ENCODE measurements at regions not wholly inside any gene's neighbourhood (a gene's known extent, or its start where the extent isn't known, plus 50 kb on each side); places are given as distances from the start of the nearest gene placed in this dataset.

GRCh38 chr2:33786881-33787280, 187.8 kb upstream of the FAM98A start:
- DNase-seq (ENCODE audit: insufficient read length) (no peak), FAIRE-seq (no peak)
- TF ChIP-seq POLR2A (IDR thresholded peaks at IDR 0.05; ENCODE audit: low read depth, low read length) (no peak), TAF1 (IDR thresholded peaks at IDR 0.05; ENCODE audit: borderline replicate concordance, low read depth, low read length) (no peak)

GRCh38 chr2:33785201-33786106, 186.4 kb upstream of the FAM98A start:
- FAIRE-seq (peak; percentile 89), DNase-seq (ENCODE audit: insufficient read length) (no peak)
- TF ChIP-seq TAF1 (IDR thresholded peaks at IDR 0.05; ENCODE audit: borderline replicate concordance, low read depth, low read length) (no peak), POLR2AphosphoS5 (IDR thresholded peaks at IDR 0.05; ENCODE audit: low read depth, low read length) (no peak), POLR2A (IDR thresholded peaks at IDR 0.05; ENCODE audit: low read depth, low read length) (no peak)

DNA sequence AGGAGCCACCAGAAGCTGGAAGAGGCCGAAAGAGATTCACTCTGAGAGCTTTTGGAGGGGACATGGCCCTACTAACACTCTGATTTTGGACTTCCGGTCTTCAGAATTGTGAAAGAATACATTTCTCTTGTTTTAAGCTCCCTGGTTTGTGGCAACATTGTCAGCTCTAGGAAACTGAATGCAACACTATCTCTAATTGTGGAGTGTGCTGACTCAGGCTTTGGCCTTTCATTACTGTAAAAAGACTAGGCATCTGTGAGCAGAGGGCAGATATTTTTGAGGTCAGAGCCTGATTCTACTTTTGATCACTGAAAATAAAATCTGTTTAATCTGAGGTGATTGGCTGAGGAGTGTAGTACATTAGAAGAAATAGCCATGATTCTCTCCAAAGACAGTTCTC, 185.4 kb upstream of the FAM98A start:
- no peak for TF ChIP-seq POLR2AphosphoS5 (IDR thresholded peaks at IDR 0.05; ENCODE audit: low read depth, low read length)
- no peak for FAIRE-seq
- DNase-seq (ENCODE audit: insufficient read length), result no peak

- TF ChIP-seq POLR2AphosphoS5 (IDR thresholded peaks at IDR 0.05; ENCODE audit: low read depth, low read length) (no peak), POLR2A (IDR thresholded peaks at IDR 0.05; ENCODE audit: low read depth, low read length) (no peak), TAF1 (IDR thresholded peaks at IDR 0.05; ENCODE audit: borderline replicate concordance, low read depth, low read length) (no peak)
- FAIRE-seq (no peak), DNase-seq (ENCODE audit: insufficient read length) (no peak)
Measured at GRCh38 chr2:33782395-33783230, 183.5 kb upstream of the FAM98A start.

- FAIRE-seq, result no peak
- DNase-seq (ENCODE audit: insufficient read length), result no peak
- no peak for TF ChIP-seq TAF1 (IDR thresholded peaks at IDR 0.05; ENCODE audit: borderline replicate concordance, low read depth, low read length)
- TF ChIP-seq POLR2A (IDR thresholded peaks at IDR 0.05; ENCODE audit: low read depth, low read length), result no peak
- TF ChIP-seq POLR2AphosphoS5 (IDR thresholded peaks at IDR 0.05; ENCODE audit: low read depth, low read length), result no peak
Measured at GRCh38 chr2:33777786-33778185, 178.7 kb upstream of the FAM98A start.

- FAIRE-seq (no peak), DNase-seq (ENCODE audit: insufficient read length) (no peak)
- no peak for TF ChIP-seq TAF1 (IDR thresholded peaks at IDR 0.05; ENCODE audit: borderline replicate concordance, low read depth, low read length)
- TF ChIP-seq POLR2A (IDR thresholded peaks at IDR 0.05; ENCODE audit: low read depth, low read length), result no peak
- TF ChIP-seq POLR2AphosphoS5 (IDR thresholded peaks at IDR 0.05; ENCODE audit: low read depth, low read length), result no peak
Measured at GRCh38 chr2:33775306-33775705, 176.2 kb upstream of the FAM98A start.

DNA sequence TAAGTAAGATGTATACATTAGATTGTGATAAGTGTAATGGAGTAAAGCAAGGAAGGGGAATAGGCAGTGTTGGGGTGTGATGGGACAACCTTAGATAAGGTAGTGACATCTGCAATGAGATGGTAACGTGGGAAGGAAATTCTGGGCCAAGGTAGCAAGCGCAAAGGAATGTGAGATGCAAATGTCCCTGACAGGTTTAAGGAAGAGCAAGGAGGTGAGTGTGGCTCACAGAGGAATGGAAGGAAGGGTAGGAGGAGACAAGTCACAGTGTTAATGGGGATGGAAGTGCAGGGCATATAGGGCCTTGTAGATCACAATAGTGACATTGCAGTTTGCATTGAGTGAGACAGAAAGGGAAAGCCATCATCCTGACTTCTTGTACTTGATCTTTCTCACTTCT, 170.9 kb upstream of the FAM98A start:
- DNase-seq (ENCODE audit: insufficient read length), result no peak
- TF ChIP-seq POLR2AphosphoS5 (IDR thresholded peaks at IDR 0.05; ENCODE audit: low read depth, low read length) (no peak), TAF1 (IDR thresholded peaks at IDR 0.05; ENCODE audit: borderline replicate concordance, low read depth, low read length) (no peak)
- no peak for FAIRE-seq

GRCh38 chr2:33766175-33766574, 167.1 kb upstream of the FAM98A start:
- no peak for FAIRE-seq
- no peak for TF ChIP-seq POLR2AphosphoS5 (IDR thresholded peaks at IDR 0.05; ENCODE audit: low read depth, low read length)
- TF ChIP-seq TAF1 (IDR thresholded peaks at IDR 0.05; ENCODE audit: borderline replicate concordance, low read depth, low read length), result no peak
- no peak for TF ChIP-seq POLR2A (IDR thresholded peaks at IDR 0.05; ENCODE audit: low read depth, low read length)

DNA sequence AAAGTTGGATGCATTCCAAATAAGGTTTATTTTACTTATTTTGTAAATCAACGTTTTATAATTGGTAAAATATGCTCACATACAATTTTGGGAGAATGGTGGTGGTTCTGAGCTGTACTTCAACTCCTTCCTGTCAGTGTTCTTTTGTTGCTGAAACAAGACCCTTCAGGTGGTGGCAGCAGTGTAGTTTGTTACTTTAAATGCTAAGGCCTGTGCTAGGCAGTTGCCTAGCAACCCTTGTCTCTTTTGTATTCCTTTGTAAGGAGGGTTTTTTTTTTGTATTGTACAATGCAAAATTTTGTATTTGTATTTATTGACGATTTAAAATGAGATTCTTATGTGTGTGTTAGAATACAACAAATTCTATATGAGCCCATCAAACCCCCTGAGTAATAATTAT, 166.0 kb upstream of the FAM98A start:
- TF ChIP-seq TAF1 (IDR thresholded peaks at IDR 0.05; ENCODE audit: borderline replicate concordance, low read depth, low read length) (no peak), POLR2AphosphoS5 (IDR thresholded peaks at IDR 0.05; ENCODE audit: low read depth, low read length) (no peak), POLR2A (IDR thresholded peaks at IDR 0.05; ENCODE audit: low read depth, low read length) (no peak)
- no peak for DNase-seq (ENCODE audit: insufficient read length)
- FAIRE-seq, result no peak

More at GRCh38 chr2:33766175-33766574, 167.1 kb upstream of the FAM98A start:
- no peak for DNase-seq (ENCODE audit: insufficient read length)

GRCh38 chr2:33764551-33764950, 165.5 kb upstream of the FAM98A start:
- no peak for DNase-seq (ENCODE audit: insufficient read length)
- no peak for FAIRE-seq
- TF ChIP-seq POLR2A (IDR thresholded peaks at IDR 0.05; ENCODE audit: low read depth, low read length), result no peak
- TF ChIP-seq POLR2AphosphoS5 (IDR thresholded peaks at IDR 0.05; ENCODE audit: low read depth, low read length), result no peak
- TF ChIP-seq TAF1 (IDR thresholded peaks at IDR 0.05; ENCODE audit: borderline replicate concordance, low read depth, low read length), result no peak

GRCh38 chr2:33763671-33764310, 164.7 kb upstream of the FAM98A start:
- DNase-seq (ENCODE audit: insufficient read length) (no peak), FAIRE-seq (no peak)
- no peak for TF ChIP-seq TAF1 (IDR thresholded peaks at IDR 0.05; ENCODE audit: borderline replicate concordance, low read depth, low read length)
- TF ChIP-seq POLR2AphosphoS5 (IDR thresholded peaks at IDR 0.05; ENCODE audit: low read depth, low read length), result no peak
- TF ChIP-seq POLR2A (IDR thresholded peaks at IDR 0.05; ENCODE audit: low read depth, low read length), result no peak
